ENCODE measurements at regions not wholly inside any gene's neighbourhood (a gene's known extent, or its start where the extent isn't known, plus 50 kb on each side); places are given as distances from the start of the nearest gene placed in this dataset.
"Not testable (repeated sequence)": the region's sequence is repeated elsewhere in the genome, so short reads cannot be mapped to it uniquely, and the experiment has no call there.

- peaks cover 7% of the 10 kb centered on the region for H3K9me3 Mint-ChIP-seq
- no peaks in the 10 kb centered on the region for H3K36me3 Mint-ChIP-seq (ENCODE audit: low read depth)
- H3K27ac Mint-ChIP-seq, result no peak overlapping the region
- ChIA-PET POLR2A (no interaction called here), CTCF (interaction anchor here (0.9 kb wide), 1 partner anchor 263 kb away, joined by 3 read pairs; no protein-coding TSS in a partner anchor)
- peaks cover 9% of the 10 kb centered on the region for H3K27me3 Mint-ChIP-seq
- DNase-seq, result peak; percentile 38
- H3K4me1 Mint-ChIP-seq, result peaks cover 17% of the 10 kb centered on the region
- H3K4me3 Mint-ChIP-seq, result no peak overlapping the region
Observed at GRCh38 chr14:98926146-98926545, 345.9 kb downstream of the BCL11B start.

- Mint-ChIP-seq H3K27ac (no peak overlapping the region), H3K27me3 (peaks cover 9% of the 10 kb centered on the region), H3K36me3 (ENCODE audit: low read depth) (no peaks in the 10 kb centered on the region), H3K4me1 (peaks cover 24% of the 10 kb centered on the region), H3K4me3 (no peak overlapping the region), H3K9me3 (peaks cover 7% of the 10 kb centered on the region)
- POLR2A ChIA-PET, result no interaction called here
- DNase-seq, result no peak
- CTCF ChIA-PET, result no interaction called here
Observed at GRCh38 chr14:98926801-98927200, 345.2 kb downstream of the BCL11B start.

DNA sequence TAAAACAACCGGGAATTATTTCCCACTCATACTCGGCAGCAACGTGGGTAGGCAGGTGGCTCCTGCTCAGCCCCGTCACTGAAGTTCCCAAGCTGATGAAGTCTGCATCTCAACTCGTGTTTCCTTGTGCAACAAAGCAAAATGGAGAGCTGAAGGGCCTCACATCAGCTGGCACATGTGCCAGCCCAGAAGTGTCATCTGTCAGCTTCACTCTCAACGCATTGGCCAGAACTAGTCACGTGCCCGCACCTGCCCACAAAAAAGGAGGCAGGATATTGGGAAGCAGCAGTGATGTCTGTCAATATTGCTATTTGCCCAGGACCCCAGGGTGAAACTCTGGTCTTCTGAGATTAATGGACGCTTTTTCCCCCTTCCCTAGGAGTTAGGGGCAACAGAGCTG, 344.0 kb downstream of the BCL11B start:
- H3K36me3 Mint-ChIP-seq (ENCODE audit: low read depth), result no peaks in the 10 kb centered on the region
- H3K9me3 Mint-ChIP-seq, result no peaks in the 10 kb centered on the region
- peaks cover 36% of the 10 kb centered on the region for H3K4me1 Mint-ChIP-seq
- DNase-seq, result no peak
- no peaks in the 10 kb centered on the region for H3K27me3 Mint-ChIP-seq
- ChIA-PET POLR2A (no interaction called here), CTCF (interaction anchor here (0.7 to 1.1 kb wide), 2 partner anchors 15 to 1003 kb away, joined by 3 read pairs; no protein-coding TSS in a partner anchor)
- H3K4me3 Mint-ChIP-seq, result no peak overlapping the region
- H3K27ac Mint-ChIP-seq, result no peak overlapping the region

DNA sequence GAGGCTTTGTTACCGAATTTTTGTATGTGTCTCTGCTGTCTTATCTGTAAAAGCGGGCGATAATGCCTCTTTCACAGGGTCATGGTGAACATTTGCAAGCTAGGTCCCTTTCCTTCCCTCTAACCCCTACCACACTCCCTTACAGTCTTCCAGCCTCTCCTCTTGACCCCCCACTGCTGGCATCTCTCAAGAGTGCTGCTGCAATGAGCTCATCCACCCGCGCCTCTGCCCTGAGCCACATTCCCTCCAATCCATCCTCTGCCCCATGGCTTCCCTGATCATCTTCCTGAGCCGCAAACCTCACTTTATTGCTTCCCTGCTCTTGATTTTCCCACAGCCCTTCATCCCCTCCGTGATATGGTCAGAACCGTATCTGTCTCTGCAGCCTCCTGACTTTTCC, 343.6 kb downstream of the BCL11B start:
- POLR2A ChIA-PET, result interaction anchor here (0.9 kb wide), 1 partner anchor 16 kb away, joined by 3 read pairs; no protein-coding TSS in a partner anchor
- CTCF ChIA-PET, result interaction anchor here (1.1 kb wide), 1 partner anchor 15 kb away, joined by 3 read pairs; no protein-coding TSS in a partner anchor
- no peak overlapping the region for H3K4me3 Mint-ChIP-seq
- no peaks in the 10 kb centered on the region for H3K36me3 Mint-ChIP-seq (ENCODE audit: low read depth)
- DNase-seq, result no peak
- peaks cover 39% of the 10 kb centered on the region for H3K4me1 Mint-ChIP-seq
- H3K27ac Mint-ChIP-seq, result no peak overlapping the region
- H3K9me3 Mint-ChIP-seq, result no peaks in the 10 kb centered on the region
- no peaks in the 10 kb centered on the region for H3K27me3 Mint-ChIP-seq

GRCh38 chr14:98931126-98931525, 340.9 kb downstream of the BCL11B start:
- CTCF ChIA-PET, result no interaction called here
- H3K36me3 Mint-ChIP-seq (ENCODE audit: low read depth), result peaks cover 4% of the 10 kb centered on the region
- H3K4me1 Mint-ChIP-seq, result peaks cover 37% of the 10 kb centered on the region
- peaks cover 3% of the 10 kb centered on the region for H3K9me3 Mint-ChIP-seq
- no peak for DNase-seq
- H3K4me3 Mint-ChIP-seq, result no peak overlapping the region
- POLR2A ChIA-PET, result interaction anchor here (1.0 to 1.7 kb wide), 2 partner anchors 54 to 342 kb away, joined by 4 to 5 read pairs; no protein-coding TSS in a partner anchor
- peak overlapping the region; percentile 84 for H3K27ac Mint-ChIP-seq
- H3K27me3 Mint-ChIP-seq, result no peaks in the 10 kb centered on the region

DNA sequence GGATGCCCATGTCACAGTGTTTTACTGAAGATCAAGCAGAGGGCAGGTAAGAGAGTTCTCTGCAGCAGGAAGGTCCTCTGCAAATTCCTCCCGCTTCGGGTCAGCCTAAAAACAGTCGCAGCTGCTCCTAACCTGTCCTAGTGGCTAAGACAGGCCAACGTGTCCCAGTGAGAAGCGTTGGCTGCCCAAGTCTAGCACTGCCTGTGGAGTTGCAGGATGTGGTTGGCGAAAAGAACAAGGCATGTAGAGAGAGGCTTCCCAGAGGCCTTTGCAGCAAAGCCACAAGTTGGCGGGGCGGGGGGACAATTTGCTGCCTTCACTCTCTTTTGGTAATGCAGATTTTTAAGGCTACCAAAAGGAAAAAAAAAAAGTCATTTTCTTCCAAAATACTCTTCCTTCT, 340.1 kb downstream of the BCL11B start:
- peaks cover 34% of the 10 kb centered on the region for H3K4me1 Mint-ChIP-seq
- ChIA-PET POLR2A (interaction anchor here (1.0 to 1.7 kb wide), 2 partner anchors 53 to 342 kb away, joined by 4 to 5 read pairs; no protein-coding TSS in a partner anchor), CTCF (no interaction called here)
- DNase-seq, result peak; percentile 83
- H3K4me3 Mint-ChIP-seq, result peak overlapping the region; percentile 18
- peaks cover 3% of the 10 kb centered on the region for H3K9me3 Mint-ChIP-seq
- H3K36me3 Mint-ChIP-seq (ENCODE audit: low read depth), result peaks cover 4% of the 10 kb centered on the region
- H3K27me3 Mint-ChIP-seq, result no peaks in the 10 kb centered on the region
- peak overlapping the region; percentile 84 for H3K27ac Mint-ChIP-seq

DNA sequence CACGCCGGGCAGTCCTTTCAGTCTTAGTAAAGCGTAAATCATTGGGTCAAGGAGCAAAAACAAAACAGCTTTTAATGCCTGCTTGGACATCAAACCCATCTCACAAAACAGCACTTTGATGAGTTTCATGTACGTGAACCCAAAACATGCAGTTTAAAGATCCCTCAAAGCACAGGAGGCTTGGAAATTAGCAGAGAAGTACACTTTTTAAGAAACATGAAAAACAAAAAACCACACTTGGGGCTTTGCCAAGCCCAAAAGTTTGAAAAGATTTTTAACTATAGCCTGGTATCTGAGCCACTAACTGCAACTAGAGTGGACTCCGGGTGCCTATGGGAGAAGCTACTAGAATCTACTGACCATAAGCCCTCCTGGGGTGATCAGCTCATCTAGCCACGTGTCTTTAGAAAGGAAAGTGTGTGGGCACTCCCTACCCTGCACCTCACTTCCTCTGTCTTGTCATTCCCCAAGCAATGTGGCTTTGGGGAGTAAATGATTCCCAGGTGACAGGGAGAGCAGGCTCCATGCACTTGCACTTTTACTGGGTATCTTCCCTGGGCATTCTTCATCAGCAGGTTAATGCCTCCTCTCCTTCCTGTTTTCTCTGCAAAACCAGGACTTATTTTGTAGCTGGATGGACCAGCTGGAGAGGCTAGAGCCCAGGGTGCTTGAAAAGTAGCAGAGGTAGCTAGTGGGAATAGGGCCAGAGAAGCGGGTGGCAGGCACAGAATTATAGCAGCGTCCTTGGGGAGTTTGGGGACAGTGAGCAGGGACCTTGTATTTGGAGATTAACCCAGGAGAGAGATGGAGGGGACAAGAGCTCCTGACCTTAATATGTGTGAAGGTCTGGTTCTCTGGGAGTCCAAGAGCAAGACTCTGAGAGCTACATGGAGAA, 339.3 kb downstream of the BCL11B start:
- peaks cover 3% of the 10 kb centered on the region for H3K9me3 Mint-ChIP-seq
- no peak for DNase-seq
- ChIA-PET CTCF (interaction anchor here (0.6 kb wide), 1 partner anchor 794 kb away, joined by 3 read pairs; no protein-coding TSS in a partner anchor), POLR2A (interaction anchor here (1.7 kb wide), 2 partner anchors 52 to 334 kb away, joined by 4 to 5 read pairs; no protein-coding TSS in a partner anchor)
- peak overlapping the region; percentile 84 for H3K27ac Mint-ChIP-seq
- peaks cover 4% of the 10 kb centered on the region for H3K36me3 Mint-ChIP-seq (ENCODE audit: low read depth)
- H3K27me3 Mint-ChIP-seq, result no peaks in the 10 kb centered on the region
- H3K4me3 Mint-ChIP-seq, result peak overlapping the region; percentile 18
- peaks cover 37% of the 10 kb centered on the region for H3K4me1 Mint-ChIP-seq

- H3K4me1 Mint-ChIP-seq, result peaks cover 47% of the 10 kb centered on the region
- CTCF ChIA-PET, result interaction anchor here (0.8 kb wide), 1 partner anchor 20 kb away, joined by 3 read pairs; no protein-coding TSS in a partner anchor
- H3K4me3 Mint-ChIP-seq, result not testable (repeated sequence)
Observed at GRCh38 chr14:98934569-98934968, 337.4 kb downstream of the BCL11B start.

GRCh38 chr14:98935921-98936320, 336.1 kb downstream of the BCL11B start:
- no peak for DNase-seq
- ChIA-PET POLR2A (no interaction called here), CTCF (interaction anchor here (1.0 kb wide), 1 partner anchor 48 kb away, joined by 3 read pairs; no protein-coding TSS in a partner anchor)
- peaks cover 3% of the 10 kb centered on the region for H3K9me3 Mint-ChIP-seq
- peaks cover 55% of the 10 kb centered on the region for H3K4me1 Mint-ChIP-seq
- H3K27ac Mint-ChIP-seq, result no peak overlapping the region
- peaks cover 4% of the 10 kb centered on the region for H3K36me3 Mint-ChIP-seq (ENCODE audit: low read depth)
- no peak overlapping the region for H3K4me3 Mint-ChIP-seq
- no peaks in the 10 kb centered on the region for H3K27me3 Mint-ChIP-seq

More at GRCh38 chr14:98934569-98934968, 337.4 kb downstream of the BCL11B start:
- H3K36me3 Mint-ChIP-seq (ENCODE audit: low read depth); H3K27me3 Mint-ChIP-seq; DNase-seq; POLR2A ChIA-PET; H3K27ac Mint-ChIP-seq; H3K9me3 Mint-ChIP-seq: not testable (repeated sequence)

DNA sequence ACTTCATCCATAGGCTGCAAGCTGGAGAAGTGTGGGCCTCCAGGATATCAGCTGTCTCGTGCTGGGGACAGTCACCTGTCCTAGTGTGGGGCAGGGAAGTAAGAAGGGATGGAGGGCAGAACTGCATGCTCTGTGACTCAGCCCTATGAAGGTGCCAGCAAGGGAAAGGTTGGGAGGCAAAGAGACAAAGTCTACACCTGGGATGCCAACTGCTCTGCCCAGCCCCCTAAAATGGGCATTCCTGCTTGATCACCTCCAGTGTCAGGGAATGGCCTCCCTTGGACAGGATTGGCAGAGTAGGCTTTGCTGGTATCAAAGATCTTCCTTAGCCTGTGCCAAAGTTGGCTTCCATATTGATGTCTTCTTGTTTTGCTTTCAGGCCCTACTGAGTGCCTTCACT, 335.0 kb downstream of the BCL11B start:
- DNase-seq, result no peak
- Mint-ChIP-seq H3K27me3 (no peaks in the 10 kb centered on the region), H3K4me3 (no peak overlapping the region), H3K27ac (no peak overlapping the region), H3K4me1 (peaks cover 53% of the 10 kb centered on the region), H3K36me3 (ENCODE audit: low read depth) (peaks cover 4% of the 10 kb centered on the region), H3K9me3 (peaks cover 3% of the 10 kb centered on the region)
- CTCF ChIA-PET, result no interaction called here
- POLR2A ChIA-PET, result no interaction called here

- POLR2A ChIA-PET, result no interaction called here
- H3K27me3 Mint-ChIP-seq, result no peaks in the 10 kb centered on the region
- peaks cover 3% of the 10 kb centered on the region for H3K9me3 Mint-ChIP-seq
Observed at GRCh38 chr14:98937712-98938505, 334.1 kb downstream of the BCL11B start.

DNA sequence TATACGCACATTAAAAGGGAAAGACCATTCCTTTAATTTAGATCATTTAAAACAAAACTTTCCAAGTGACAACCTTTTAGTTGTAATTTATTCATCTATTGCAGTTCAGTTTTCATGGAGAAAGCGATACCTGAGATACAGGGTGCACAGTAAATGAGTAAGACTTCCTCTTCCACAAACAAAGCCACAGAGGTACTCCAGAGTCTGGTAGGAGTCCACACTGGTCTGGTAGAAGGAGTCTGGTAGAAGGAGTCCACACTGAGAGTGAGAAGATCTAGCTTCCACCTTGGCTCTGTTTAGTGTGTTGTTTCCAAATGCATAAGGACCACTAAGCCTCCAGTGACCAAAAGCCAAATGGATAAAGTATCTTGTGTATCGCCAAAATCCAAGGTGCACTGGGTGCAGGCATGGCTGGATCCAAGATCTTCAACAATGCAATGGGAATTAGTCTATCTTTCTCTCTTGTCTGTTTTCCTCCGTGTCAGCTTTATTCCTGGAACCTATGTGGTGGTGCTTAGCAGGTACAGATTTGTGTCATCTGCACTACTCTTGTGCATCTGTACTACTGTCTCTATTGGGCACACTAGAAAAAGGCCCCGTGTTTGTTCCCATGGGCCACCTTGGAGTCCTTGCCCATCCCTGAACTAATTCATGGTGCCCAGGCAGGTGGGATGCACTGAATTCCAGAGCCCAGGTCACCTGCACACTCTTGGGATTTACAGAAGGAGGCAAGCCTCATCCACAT, 331.1 kb downstream of the BCL11B start:
- ChIA-PET CTCF (interaction anchor here (0.6 to 0.7 kb wide), 2 partner anchors 22 to 251 kb away, joined by 3 to 4 read pairs; no protein-coding TSS in a partner anchor), POLR2A (no interaction called here)
- Mint-ChIP-seq H3K27me3 (no peaks in the 10 kb centered on the region), H3K36me3 (ENCODE audit: low read depth) (no peaks in the 10 kb centered on the region), H3K4me1 (peaks cover 45% of the 10 kb centered on the region), H3K27ac (no peak overlapping the region), H3K4me3 (no peak overlapping the region), H3K9me3 (no peaks in the 10 kb centered on the region)
- no peak for DNase-seq

More at GRCh38 chr14:98937712-98938505, 334.1 kb downstream of the BCL11B start:
- no peak overlapping the region for H3K27ac Mint-ChIP-seq
- H3K4me3 Mint-ChIP-seq, result no peak overlapping the region
- CTCF ChIA-PET, result no interaction called here
- DNase-seq, result no peak
- H3K36me3 Mint-ChIP-seq (ENCODE audit: low read depth), result peaks cover 4% of the 10 kb centered on the region
- peaks cover 44% of the 10 kb centered on the region for H3K4me1 Mint-ChIP-seq
